OCI-LY1 (cell line): ENCODE measurements at regions not wholly inside any gene's neighbourhood (a gene's known extent, or its start where the extent isn't known, plus 50 kb on each side); places are given as distances from the start of the nearest gene placed in this dataset.

ENCODE experiments used
- EZH2 ChIP-seq: fragments of 200-600 bp; sonication (generic), shearing (Covaris generic); IDR thresholded peaks from 2 replicates; pipeline ENCODE4 v1.8.0; 2017; ENCODE audit warnings: borderline replicate concordance, mixed run types, mild to moderate bottlenecking, antibody characterized with exemption, low read length, moderate library complexity, mixed read lengths
- TF ChIP-seq, protein P1 (sequence below): fragments of 200-600 bp; sonication (generic), shearing (Covaris generic); IDR thresholded peaks from 2 replicates; pipeline ENCODE4 v1.5.1; 2017; ENCODE audit warnings: mild to moderate bottlenecking, antibody characterized with exemption, low read length, moderate library complexity, mixed read lengths

DNA sequence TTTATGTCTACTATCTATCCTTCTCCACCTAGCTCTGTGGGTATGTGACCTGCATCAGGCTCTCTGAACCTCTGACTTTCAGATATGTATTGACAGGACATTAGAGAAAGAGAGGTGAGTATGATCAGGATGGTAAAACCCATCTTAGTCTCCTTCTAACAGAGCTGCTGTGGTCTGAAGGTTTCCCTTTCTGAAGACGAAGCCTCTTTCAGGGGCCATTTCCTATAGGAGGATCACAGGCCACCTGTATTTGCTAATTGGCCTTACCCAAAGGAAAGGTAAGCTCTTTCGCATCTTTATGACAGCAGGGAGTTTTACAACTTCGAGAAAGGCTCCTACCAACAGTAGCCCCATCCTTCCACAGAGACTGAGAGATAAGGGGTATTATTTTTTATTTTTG is 442.9 kb downstream of the KCNJ3 start:
- TF ChIP-seq, protein P1, sequence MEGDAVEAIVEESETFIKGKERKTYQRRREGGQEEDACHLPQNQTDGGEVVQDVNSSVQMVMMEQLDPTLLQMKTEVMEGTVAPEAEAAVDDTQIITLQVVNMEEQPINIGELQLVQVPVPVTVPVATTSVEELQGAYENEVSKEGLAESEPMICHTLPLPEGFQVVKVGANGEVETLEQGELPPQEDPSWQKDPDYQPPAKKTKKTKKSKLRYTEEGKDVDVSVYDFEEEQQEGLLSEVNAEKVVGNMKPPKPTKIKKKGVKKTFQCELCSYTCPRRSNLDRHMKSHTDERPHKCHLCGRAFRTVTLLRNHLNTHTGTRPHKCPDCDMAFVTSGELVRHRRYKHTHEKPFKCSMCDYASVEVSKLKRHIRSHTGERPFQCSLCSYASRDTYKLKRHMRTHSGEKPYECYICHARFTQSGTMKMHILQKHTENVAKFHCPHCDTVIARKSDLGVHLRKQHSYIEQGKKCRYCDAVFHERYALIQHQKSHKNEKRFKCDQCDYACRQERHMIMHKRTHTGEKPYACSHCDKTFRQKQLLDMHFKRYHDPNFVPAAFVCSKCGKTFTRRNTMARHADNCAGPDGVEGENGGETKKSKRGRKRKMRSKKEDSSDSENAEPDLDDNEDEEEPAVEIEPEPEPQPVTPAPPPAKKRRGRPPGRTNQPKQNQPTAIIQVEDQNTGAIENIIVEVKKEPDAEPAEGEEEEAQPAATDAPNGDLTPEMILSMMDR = no peak
- TF ChIP-seq EZH2 = no peak
